ENCODE measurements at regions not wholly inside any gene's neighbourhood (a gene's known extent, or its start where the extent isn't known, plus 50 kb on each side); places are given as distances from the start of the nearest gene placed in this dataset.
"Not testable (repeated sequence)": the region's sequence is repeated elsewhere in the genome, so short reads cannot be mapped to it uniquely, and the experiment has no call there.

DNA sequence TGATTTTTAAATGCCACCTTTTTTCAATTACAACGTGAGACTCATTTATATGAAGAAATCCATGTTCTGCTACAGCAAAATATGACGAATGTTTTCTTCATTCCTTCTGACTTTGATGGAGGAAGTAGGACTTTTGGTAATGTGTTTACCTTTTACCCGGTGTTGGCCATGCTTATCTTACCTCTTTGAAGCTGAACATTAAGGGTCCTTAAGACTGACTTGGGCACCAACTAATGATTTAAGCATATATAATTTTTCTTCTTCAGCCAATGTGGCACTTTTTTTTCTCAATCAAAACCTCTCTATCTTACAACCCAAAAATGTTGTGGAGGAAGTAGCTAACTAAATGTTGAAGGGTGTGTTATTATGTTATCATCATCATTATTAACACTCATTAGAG, 337.5 kb downstream of the EPHA7 start:
- no peak for DNase-seq

DNA sequence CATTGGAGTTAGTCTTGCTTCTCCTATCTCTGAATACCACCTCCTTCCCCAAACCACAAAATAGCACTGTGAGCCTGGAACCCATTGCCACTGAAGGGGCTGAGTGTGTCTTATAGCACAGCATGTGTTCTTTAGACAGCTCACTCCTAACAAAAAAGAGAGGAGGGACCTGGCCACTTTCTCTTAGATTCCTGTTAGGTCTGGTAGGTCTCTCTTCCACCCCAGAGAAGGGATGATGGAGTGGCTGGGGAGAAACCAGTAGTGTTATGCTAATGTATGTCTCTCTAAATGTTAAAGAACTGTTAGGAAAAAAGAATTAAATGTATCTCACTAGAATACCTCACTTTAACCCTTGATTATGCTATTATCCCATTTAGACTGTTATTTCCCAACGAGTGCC, 340.3 kb downstream of the EPHA7 start:
- no peak for DNase-seq

DNA sequence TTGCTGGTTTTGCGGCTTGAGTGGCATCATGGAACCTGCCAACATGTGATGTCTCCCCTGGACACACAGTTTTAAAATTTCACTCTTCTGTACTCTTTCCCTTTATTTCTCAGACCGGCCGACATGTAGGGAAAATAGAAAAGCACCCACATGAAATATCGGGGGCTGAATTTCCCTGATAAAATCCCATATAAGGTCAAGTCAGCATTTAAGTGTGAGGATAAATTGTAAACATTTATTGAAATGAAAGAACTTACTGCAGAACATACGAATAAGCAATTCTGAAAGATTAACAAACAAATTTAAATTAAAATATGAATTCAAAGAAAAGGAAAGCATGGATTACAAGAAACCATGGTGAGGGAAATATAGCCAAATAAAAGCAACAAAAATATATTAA, 345.5 kb downstream of the EPHA7 start:
- DNase-seq = no peak

GRCh38 chr6:93069856-93070255, 349.5 kb downstream of the EPHA7 start:
- no peak for DNase-seq

DNA sequence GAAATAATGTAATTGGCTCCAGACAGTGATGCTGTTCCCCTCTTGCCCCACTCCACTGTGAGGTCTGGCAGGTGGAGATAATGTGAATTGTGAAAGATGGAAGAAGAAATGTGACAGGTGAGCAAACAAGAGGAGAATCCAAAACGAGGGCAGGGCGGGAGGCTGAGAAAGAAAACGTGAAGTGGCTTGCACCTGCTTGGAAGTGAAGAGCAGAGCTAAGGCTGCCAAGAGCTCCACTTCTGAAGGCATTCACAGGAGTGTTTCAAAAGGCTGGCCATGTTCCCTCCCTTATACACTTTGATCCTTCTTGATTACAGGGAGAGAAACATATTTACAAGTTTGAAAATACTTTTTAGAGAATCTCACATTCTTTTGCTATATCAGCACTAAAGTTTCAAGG, 359.4 kb downstream of the EPHA7 start:
- no peak for DNase-seq

GRCh38 chr6:93057584-93057983, 361.8 kb downstream of the EPHA7 start:
- DNase-seq = no peak

DNA sequence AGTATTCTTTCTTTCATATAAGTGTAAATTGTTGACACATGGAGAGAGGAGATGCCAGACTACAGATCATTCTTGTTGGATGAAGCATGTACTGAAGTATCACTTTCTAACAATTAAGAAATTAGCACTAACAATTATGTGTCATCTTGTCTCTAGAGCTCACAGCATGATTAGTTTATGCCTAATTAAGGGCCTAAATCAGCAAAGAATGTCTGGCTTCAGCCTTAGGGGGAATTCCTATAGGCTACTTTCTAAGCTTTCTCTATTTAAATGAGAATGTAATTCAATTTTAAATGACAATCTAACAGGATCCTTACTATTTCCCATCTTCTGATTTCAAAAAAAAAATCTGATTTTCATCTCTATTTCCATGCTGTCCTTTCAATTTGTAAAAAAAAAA, 371.0 kb downstream of the EPHA7 start:
- DNase-seq = no peak

- no peak for DNase-seq
Measured at GRCh38 chr6:93047033-93047432, 372.3 kb downstream of the EPHA7 start.

- DNase-seq = no peak
Measured at GRCh38 chr6:93045156-93045555, 374.2 kb downstream of the EPHA7 start.

DNA sequence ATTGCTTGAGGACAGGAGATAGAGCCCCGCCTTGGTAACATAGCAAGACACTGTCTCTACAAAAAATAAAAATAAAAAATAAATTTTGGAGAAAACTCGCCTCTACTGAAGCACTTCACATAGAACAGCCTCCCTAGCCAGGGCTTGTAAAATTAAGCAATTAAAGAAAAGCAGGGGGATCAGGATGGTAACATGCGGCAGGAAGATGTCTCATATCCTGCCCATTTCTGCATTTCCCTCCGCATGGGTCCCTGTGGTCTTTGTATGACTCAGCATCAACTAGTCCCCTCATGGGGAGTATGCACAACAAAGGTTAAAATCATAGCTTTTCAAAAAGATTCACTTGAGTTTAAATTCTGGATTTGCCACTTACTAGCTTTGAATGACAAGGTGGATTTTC, 379.0 kb downstream of the EPHA7 start:
- DNase-seq = peak; percentile 43

DNA sequence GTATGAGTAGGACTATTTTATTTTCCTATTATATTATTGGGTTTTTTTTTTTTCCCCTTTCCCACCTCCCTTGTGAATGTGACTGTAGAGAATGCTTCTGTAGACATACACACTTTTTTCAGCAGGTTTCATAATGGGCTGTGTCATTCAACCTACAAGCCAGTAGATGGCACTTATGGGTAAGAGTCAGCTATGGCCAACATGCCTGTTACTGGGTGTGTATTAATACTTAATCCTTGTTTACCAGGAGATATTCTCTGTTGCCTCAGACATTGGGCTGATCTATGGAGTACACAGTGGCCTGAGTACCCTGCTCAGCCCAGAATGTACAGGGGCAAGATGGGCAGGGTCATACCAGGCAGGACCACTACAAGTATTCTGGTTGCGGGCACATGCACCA, 382.5 kb downstream of the EPHA7 start:
- no peak for DNase-seq

DNA sequence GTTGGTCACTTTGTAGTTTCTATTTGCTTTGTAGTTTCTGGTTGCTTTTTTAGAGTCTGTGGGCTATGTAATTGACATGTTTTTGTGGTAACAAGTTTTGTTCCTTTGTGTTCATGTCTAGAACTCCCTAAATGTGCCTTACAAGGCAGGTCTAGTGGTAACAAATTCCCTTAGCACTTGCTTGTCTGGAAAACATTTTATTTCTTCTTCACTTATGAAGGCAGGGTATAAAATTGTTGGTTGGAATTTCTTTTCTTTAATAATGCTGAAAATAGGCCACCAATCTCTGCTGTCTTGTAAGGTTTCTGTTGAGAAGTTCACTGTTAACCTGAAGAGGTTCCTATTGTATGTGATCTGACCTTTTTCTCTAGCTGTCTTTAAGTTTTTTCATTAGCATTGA, 383.6 kb downstream of the EPHA7 start:
- DNase-seq = no peak

GRCh38 chr6:93021235-93021915, 398.0 kb downstream of the EPHA7 start:
- no peak for DNase-seq

GRCh38 chr6:93017626-93018025, 401.7 kb downstream of the EPHA7 start:
- DNase-seq = no peak

GRCh38 chr6:93017213-93017612, 402.1 kb downstream of the EPHA7 start:
- no peak for DNase-seq

- no peak for DNase-seq
Measured at GRCh38 chr6:93013054-93013453, 406.3 kb downstream of the EPHA7 start.

- DNase-seq = no peak
Measured at GRCh38 chr6:93008375-93008774, 411.0 kb downstream of the EPHA7 start.

GRCh38 chr6:92989656-92990055, 429.7 kb downstream of the EPHA7 start:
- no peak for DNase-seq

DNA sequence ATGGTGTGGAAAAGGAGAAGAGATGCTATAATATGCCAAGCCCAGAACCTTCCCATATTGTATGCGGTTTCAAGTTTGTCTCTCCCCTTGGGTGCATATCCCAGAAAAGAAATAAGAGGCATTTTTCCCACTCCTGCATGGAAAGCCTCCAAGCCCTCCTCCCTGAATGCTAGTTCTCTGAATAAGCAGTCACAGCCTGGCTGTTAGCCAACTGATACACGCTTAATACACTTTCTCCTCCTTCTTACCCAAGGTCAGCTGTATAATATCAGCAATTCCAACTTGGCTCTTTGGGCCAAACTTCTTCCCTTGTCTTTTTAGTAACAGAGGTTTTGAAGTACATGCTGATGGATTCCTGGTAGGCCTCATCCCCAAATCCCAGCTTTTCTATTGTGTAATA, 440.1 kb downstream of the EPHA7 start:
- DNase-seq = no peak

GRCh38 chr6:92977018-92977417, 442.3 kb downstream of the EPHA7 start:
- DNase-seq = no peak

DNA sequence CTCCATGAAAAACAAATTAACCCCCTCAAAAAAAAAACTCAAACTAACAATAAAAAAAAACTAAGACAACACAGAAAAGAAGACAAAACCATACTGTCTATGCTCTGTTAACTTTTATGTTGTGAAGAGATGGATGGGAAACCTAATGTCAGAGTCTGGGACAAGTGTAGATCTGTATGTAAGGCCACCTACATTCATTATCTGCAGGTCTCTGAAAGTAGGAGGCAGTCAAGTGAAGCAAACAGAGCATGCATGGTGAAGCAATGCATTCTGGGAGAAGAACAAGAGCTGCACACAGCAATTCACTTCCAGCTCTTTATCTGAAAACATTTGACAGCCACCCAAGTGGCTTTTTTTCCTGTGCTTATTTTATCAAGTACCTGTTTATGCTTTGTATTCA, 452.0 kb downstream of the EPHA7 start:
- DNase-seq = no peak

- DNase-seq = no peak
Measured at GRCh38 chr6:92962846-92963245, 456.5 kb downstream of the EPHA7 start.

- not testable (repeated sequence) for DNase-seq
Measured at GRCh38 chr6:92952111-92952510, 467.2 kb downstream of the EPHA7 start.

DNA sequence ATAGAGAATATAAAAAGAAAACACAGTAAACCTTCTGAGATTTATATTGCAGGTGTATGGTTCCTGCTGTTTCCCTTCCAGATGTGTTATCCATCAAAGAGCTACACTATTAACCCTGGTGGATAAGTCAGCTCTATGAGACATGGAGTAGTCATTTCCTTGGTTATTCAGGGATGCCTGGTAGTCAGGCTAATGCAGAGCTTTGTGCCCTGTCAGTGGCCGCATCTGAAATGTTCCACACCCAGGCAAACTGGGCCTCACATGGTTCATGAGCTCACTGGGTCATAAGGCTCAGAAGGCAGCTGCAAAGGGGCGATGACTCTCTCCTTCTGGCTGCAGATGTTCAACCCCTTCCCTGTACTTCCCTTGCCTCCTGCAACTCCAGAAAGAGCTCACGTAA, 473.6 kb downstream of the EPHA7 start:
- DNase-seq = no peak

- DNase-seq = no peak
Measured at GRCh38 chr6:92944132-92944531, 475.2 kb downstream of the EPHA7 start.

GRCh38 chr6:92942549-92942948, 476.8 kb downstream of the EPHA7 start:
- no peak for DNase-seq
